GM12801 (cell line): ENCODE measurements at regions not wholly inside any gene's neighbourhood (a gene's known extent, or its start where the extent isn't known, plus 50 kb on each side); places are given as distances from the start of the nearest gene placed in this dataset.

ENCODE experiments used
- TF ChIP-seq, protein P1 (sequence below): IDR thresholded peaks from one replicate; pipeline ENCODE4 v1.5.1; 2011; ENCODE audit warnings: control low read depth; ENCODE audit not compliant: insufficient read length; ENCODE audit errors: extremely low read depth

DNA sequence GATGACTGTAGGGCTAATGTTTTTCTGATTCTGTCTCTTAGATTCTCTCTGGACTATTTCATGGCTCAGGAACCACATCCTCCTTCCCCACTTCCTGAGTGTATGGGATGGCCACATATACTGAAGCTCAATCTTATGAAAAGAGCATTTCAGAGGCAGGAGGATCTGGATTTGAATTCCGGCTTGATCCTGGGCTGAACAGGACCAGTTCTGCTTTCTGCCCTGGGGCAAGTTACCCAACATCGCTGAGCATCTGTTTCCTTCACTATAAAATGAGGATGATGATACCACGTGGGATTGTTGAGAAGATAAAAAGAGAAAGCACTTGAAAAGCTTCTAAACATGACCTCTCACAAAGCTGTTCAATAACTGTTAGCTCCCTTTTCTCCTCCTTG, 168.4 kb upstream of the TNFAIP3 start:
- TF ChIP-seq, protein P1, sequence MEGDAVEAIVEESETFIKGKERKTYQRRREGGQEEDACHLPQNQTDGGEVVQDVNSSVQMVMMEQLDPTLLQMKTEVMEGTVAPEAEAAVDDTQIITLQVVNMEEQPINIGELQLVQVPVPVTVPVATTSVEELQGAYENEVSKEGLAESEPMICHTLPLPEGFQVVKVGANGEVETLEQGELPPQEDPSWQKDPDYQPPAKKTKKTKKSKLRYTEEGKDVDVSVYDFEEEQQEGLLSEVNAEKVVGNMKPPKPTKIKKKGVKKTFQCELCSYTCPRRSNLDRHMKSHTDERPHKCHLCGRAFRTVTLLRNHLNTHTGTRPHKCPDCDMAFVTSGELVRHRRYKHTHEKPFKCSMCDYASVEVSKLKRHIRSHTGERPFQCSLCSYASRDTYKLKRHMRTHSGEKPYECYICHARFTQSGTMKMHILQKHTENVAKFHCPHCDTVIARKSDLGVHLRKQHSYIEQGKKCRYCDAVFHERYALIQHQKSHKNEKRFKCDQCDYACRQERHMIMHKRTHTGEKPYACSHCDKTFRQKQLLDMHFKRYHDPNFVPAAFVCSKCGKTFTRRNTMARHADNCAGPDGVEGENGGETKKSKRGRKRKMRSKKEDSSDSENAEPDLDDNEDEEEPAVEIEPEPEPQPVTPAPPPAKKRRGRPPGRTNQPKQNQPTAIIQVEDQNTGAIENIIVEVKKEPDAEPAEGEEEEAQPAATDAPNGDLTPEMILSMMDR: no peak

DNA sequence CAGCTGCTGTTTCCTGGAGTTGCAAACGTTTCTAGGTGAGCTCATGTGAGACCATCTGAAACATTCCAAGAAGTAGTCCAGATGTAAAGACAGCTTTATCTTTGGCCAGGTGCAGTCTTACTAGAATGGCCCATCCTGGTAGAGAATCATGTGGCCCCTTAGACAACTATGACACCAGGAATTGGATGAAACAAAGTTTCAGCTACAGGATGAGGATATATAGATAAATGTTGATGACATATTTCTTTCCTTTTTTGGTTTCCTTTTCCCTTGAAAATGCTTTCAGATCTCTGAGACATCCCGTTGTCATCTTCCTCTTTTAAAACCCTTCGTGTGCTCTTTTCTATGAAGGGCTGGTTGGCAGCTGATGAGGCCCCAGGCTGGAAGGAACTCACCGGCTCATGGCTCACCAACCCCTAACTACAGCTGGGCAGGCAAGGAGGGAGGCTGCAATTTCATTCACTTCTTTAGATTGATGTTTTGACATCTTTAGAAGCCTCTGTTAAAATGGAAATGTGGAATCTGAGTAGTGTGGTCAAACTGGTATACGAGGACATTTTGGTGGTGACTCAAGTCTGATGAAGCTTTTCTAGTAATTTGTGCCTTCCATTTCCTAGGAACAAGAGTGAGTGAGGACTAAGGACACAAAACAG, 167.9 kb upstream of the TNFAIP3 start:
- TF ChIP-seq, protein P1: no peak

DNA sequence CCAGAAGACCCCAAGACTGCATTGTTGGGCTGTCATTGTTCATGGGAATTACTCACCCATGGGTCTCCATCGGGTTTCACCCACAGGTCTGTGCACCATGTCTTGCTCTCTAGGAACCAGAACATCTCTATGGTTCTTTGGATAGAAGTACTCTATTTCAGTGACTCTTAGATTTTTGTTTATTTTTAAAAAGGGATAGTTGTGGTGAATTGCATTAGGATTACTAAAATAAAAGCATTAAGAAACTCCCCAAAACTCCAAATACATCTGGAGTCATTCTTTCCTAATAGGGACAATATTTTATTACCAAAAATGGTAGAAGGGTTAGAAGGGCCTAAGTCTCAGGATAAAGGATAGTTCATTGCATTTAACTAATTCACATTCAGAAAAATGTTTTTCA, 166.9 kb upstream of the TNFAIP3 start:
- TF ChIP-seq, protein P1: no peak

DNA sequence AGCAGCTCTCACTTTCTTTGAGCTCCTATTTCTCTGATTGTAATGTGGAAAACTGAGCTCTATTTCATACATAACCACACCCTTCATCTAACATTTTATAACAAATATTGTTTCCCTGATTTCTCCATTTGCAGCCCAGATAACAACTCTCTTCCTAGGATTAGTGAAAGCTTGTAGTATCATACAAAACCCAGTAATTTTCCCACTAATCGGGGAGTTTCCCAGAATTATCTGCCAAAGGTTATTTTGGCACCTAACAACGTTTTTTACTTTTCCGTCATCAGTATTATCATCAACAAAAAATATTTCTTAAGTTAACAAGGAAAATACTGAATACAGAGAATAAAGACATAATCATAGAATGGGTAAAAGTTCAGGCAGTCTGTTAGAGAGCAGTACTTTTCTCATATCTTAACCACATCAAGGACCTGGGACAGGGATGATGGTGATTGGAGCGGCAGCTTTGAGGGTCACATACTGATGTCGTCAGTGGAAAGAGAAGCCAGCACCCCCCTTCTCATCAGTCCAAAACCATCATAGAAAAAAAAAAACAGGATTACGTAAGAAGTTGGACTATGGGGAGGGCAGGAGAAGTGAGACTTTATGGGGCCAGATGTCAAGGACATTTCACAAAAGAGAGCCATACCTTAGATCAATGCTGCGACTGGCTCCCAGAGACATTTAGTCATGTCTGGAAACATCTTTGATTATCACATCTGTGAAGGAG, 166.1 kb upstream of the TNFAIP3 start:
- TF ChIP-seq, protein P1: no peak

DNA sequence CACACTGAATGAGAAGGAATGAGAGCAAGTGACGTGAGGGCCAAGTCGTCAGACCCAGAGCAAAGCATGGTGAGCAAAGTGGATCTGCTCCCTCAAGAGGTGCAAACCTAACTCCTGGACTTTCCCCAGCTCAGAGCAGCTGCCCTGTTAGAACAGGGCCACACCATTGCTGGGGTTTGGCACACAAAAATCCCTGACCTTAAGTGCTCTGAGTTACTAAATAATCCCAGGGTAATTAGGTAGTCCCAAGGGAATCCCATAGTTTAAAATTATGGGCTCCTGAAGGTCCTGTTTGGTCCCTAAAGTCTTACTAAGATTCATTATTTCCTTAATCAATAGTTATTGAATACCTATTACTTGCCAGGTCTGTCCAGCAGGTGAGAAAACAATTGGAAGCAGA, 165.1 kb upstream of the TNFAIP3 start:
- TF ChIP-seq, protein P1: no peak

DNA sequence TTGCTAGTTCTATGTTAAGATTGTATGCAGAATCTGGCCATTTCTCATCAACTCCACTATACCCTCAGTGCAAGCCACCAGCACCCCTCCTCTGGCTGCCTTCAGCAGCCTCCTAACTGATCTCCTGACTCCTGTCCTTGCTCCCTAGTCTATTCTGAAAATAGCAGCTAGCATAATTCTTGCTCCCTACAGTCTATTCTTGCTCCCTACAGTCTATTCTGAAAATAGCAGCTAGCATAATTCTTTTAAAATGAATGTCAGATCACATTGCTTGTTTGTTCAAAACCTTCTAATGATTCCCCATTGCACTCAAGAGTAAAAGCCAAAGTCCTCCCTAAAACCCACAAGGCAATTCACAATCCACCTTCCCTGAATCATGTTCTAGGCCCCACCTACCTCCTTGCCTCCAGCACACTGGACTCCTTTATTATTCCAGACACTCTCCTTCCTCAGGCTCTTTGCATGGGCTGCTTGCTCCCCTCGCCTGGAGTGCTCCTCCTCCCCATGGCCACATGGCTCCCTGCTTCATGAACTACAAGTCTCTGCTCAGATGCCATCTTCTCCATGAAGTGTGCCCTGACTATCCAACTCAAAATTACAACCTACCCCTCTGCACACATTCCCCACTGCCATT, 164.2 kb upstream of the TNFAIP3 start:
- TF ChIP-seq, protein P1: no peak

DNA sequence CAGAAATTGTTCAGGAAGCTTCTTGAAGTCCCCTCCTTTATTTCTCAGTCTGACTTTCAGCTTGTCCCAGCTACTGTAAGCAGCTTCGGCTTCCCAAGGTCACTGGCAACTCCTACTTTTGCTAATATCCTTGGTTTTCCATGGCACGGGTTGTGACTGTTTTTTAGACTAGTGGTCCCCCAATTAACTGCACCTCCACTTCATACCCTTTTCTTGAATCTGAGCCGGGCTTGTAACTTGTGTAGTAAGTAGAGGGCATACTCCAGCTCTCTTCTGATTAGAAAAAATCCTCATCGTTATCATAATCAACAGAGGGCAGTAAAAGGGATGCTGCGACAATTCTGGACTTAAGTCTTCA, 162.3 kb upstream of the TNFAIP3 start:
- TF ChIP-seq, protein P1: no peak
